ENCODE measurements at regions not wholly inside any gene's neighbourhood (a gene's known extent, or its start where the extent isn't known, plus 50 kb on each side); places are given as distances from the start of the nearest gene placed in this dataset.
"Not testable (repeated sequence)": the region's sequence is repeated elsewhere in the genome, so short reads cannot be mapped to it uniquely, and the experiment has no call there.

- no peak for TF ChIP-seq POLR2A (IDR thresholded peaks at IDR 0.05)
- TF ChIP-seq CTCF (IDR thresholded peaks at IDR 0.05) = no peak
- TF ChIP-seq EP300 (IDR thresholded peaks at IDR 0.05) = no peak
- no peak for TF ChIP-seq POLR2AphosphoS5 (IDR thresholded peaks at IDR 0.05)
- no peak overlapping the region for H3K27ac ChIP-seq
- no peaks in the 10 kb centered on the region for H3K36me3 ChIP-seq
- H3K4me3 ChIP-seq = no peak overlapping the region
- no peaks in the 10 kb centered on the region for H3K4me1 ChIP-seq
- DNase-seq = no peak
- 52 to 70% (median 62%) methylated on average over 4 of the region's 4 CpGs for whole genome bisulfite sequencing, 5 donors
- no peaks in the 10 kb centered on the region for H3K9me3 ChIP-seq
- no peaks in the 10 kb centered on the region for H3K27me3 ChIP-seq
- intact Hi-C loops (cut with DNase I; ENCODE audit: low total_unique reads) = no loop called here
These were observed 157.1 kb downstream of the CRPPA start for GRCh38 chr7:16264036-16264819.

- H3K36me3 ChIP-seq; H3K4me1 ChIP-seq; H3K4me3 ChIP-seq; DNase-seq; H3K27ac ChIP-seq; intact Hi-C loops (cut with DNase I; ENCODE audit: low total_unique reads); H3K27me3 ChIP-seq; H3K9me3 ChIP-seq: not testable (repeated sequence)
- 81 to 96% (median 94%) methylated on average over 6 of the region's 6 CpGs for WGBS, 5 donors
These were observed 158.0 kb downstream of the CRPPA start for GRCh38 chr7:16263377-16263776.

GRCh38 chr7:16261654-16262053, 159.7 kb downstream of the CRPPA start:
- Histone ChIP-seq H3K27me3 (no peaks in the 10 kb centered on the region), H3K4me1 (no peaks in the 10 kb centered on the region), H3K9me3 (no peaks in the 10 kb centered on the region), H3K4me3 (no peak overlapping the region), H3K36me3 (peaks cover 0 to 9% (median 0%) of the 10 kb centered on the region in 4 donors), H3K27ac (no peak overlapping the region)
- TF ChIP-seq CTCF (IDR thresholded peaks at IDR 0.05) (no peak), POLR2A (IDR thresholded peaks at IDR 0.05) (no peak), POLR2AphosphoS5 (IDR thresholded peaks at IDR 0.05) (no peak), EP300 (IDR thresholded peaks at IDR 0.05) (no peak)
- 84 to 88% (median 85%) methylated on average over 5 of the region's 5 CpGs for WGBS, 5 donors
- DNase-seq = no peak
- intact Hi-C loops (cut with DNase I; ENCODE audit: low total_unique reads) = no loop called here

- intact Hi-C loops (cut with DNase I; ENCODE audit: low total_unique reads) = no loop called here
- no peak for TF ChIP-seq POLR2AphosphoS5 (IDR thresholded peaks at IDR 0.05)
- TF ChIP-seq EP300 (IDR thresholded peaks at IDR 0.05) = no peak
- no peak for TF ChIP-seq POLR2A (IDR thresholded peaks at IDR 0.05)
- TF ChIP-seq CTCF (IDR thresholded peaks at IDR 0.05) = no peak
- Histone ChIP-seq H3K4me3 (no peak overlapping the region), H3K27me3 (no peaks in the 10 kb centered on the region), H3K4me1 (no peaks in the 10 kb centered on the region), H3K27ac (no peak overlapping the region), H3K9me3 (no peaks in the 10 kb centered on the region), H3K36me3 (peaks cover 0 to 14% (median 0%) of the 10 kb centered on the region in 4 donors)
- 62 to 74% (median 69%) methylated on average over 2 of the region's 2 CpGs for WGBS, 5 donors
- no peak for DNase-seq
These were observed 160.2 kb downstream of the CRPPA start for GRCh38 chr7:16261100-16261499.

GRCh38 chr7:16260236-16260728, 161.1 kb downstream of the CRPPA start:
- H3K4me3 ChIP-seq = no peak overlapping the region
- DNase-seq = no peak
- 50 to 59% (median 54%) methylated on average over 1 of the region's 1 CpG for WGBS, 5 donors
- peaks cover 0 to 3% (median 0%) of the 10 kb centered on the region in 4 donors for H3K9me3 ChIP-seq
- TF ChIP-seq EP300 (IDR thresholded peaks at IDR 0.05) (no peak), CTCF (IDR thresholded peaks at IDR 0.05) (no peak)
- no peaks in the 10 kb centered on the region for H3K4me1 ChIP-seq
- no peak overlapping the region for H3K27ac ChIP-seq
- no peaks in the 10 kb centered on the region for H3K27me3 ChIP-seq
- intact Hi-C loops (cut with DNase I; ENCODE audit: low total_unique reads) = no loop called here
- peaks cover 0 to 21% (median 0%) of the 10 kb centered on the region in 4 donors for H3K36me3 ChIP-seq

GRCh38 chr7:16256419-16256818, 164.9 kb downstream of the CRPPA start:
- peaks cover 0 to 21% (median 0%) of the 10 kb centered on the region in 4 donors for H3K36me3 ChIP-seq
- H3K27me3 ChIP-seq; H3K9me3 ChIP-seq; intact Hi-C loops (cut with DNase I; ENCODE audit: low total_unique reads); H3K4me3 ChIP-seq; DNase-seq; H3K27ac ChIP-seq; H3K4me1 ChIP-seq: not testable (repeated sequence)
- 89 to 100% (median 94%) methylated on average over 1 of the region's 1 CpG for WGBS, 5 donors

- 88 to 98% (median 95%) methylated on average over 2 of the region's 2 CpGs for WGBS, 5 donors
- H3K27me3 ChIP-seq; H3K9me3 ChIP-seq; H3K4me1 ChIP-seq; H3K4me3 ChIP-seq; intact Hi-C loops (cut with DNase I; ENCODE audit: low total_unique reads); DNase-seq; H3K27ac ChIP-seq: not testable (repeated sequence)
- peaks cover 0 to 21% (median 0%) of the 10 kb centered on the region in 4 donors for H3K36me3 ChIP-seq
These were observed 165.4 kb downstream of the CRPPA start for GRCh38 chr7:16255952-16256351.
